Activated CD8-positive, alpha-beta memory T cell treated with anti-CD3 and anti-CD28 coated beads, Interleukin-2, amount 50 U/mL, for 4 hours (primary cell): ENCODE measurements at regions not wholly inside any gene's neighbourhood (a gene's known extent, or its start where the extent isn't known, plus 50 kb on each side); places are given as distances from the start of the nearest gene placed in this dataset.
"Not testable (repeated sequence)": the region's sequence is repeated elsewhere in the genome, so short reads cannot be mapped to it uniquely, and the experiment has no call there.

Experiments
- DNase-seq: peaks from one replicate; pipeline ENCODE4 v3.0.0-alpha.2; 2020

- DNase-seq: no peak
These were observed 117.1 kb upstream of the RASA1 start for GRCh38 chr5:87150630-87151029.

GRCh38 chr5:87151547-87151946 is 116.1 kb upstream of the RASA1 start:
- DNase-seq: no peak

- DNase-seq: no peak
These were observed 114.8 kb upstream of the RASA1 start for GRCh38 chr5:87152886-87153285.

DNA sequence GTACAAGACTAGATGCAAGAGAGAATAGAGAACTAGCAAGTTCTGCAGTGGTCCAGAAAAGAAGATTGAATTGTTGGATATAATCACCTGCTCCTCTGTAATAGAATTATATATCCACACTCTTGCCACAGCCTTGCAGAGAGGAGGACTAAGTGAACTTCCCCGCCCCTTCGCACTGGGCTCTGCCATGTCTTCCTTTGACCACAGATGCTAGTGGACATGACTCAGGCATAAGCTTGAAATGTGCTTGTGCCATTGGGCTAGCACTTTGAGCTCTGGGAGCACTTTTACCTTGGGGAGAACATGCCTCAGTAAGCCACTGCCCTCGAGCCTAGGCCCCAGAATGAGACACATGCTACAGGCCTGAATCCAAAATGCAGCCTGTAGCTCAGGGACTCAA is 113.5 kb upstream of the RASA1 start:
- DNase-seq: no peak

GRCh38 chr5:87155106-87155505 is 112.6 kb upstream of the RASA1 start:
- DNase-seq: no peak

DNA sequence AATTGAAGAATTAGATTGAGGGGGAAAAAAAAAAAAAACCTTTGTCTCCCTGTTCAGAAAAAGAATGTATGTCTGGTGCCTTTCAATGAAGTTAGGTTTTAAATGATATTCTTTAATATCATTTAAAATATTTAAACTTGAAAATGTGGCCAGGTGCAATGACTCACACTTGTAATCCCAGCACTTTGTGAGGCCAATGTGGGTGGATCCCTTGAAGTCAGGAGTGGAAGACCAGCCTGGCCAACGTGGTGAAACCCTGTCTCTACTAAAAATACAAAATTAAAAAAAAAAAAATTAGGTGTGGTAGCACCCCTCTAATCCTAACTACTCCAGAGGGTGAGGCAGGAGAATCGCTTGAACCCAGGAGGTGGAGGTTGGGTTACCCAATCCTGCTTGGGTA is 111.1 kb upstream of the RASA1 start:
- DNase-seq: no peak

GRCh38 chr5:87164409-87164808 is 103.3 kb upstream of the RASA1 start:
- DNase-seq: no peak

- no peak for DNase-seq
These were observed 98.2 kb upstream of the RASA1 start for GRCh38 chr5:87169300-87169991.

DNA sequence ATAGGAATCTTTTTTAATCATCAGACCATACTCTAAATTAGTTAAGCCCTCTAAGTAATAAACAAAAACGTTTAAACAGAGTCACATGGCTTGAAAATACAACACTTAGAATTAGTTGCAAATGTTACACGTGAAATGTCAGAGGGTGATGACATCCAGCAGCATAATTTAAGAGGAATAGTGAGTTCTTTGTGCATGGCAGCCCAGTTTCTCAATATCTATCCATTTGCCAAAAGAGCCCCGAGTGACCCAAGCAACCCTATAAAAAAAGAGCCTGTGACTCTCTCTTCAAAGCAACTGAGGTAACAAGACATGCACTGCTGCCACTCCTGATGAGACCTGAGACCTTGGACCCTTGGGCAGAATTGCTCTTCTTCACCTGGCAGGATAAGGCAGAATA is 96.9 kb upstream of the RASA1 start:
- no peak for DNase-seq

- no peak for DNase-seq
These were observed 85.0 kb upstream of the RASA1 start for GRCh38 chr5:87182649-87183048.

GRCh38 chr5:87183896-87184295 is 83.8 kb upstream of the RASA1 start:
- no peak for DNase-seq

- DNase-seq: no peak
These were observed 83.1 kb upstream of the RASA1 start for GRCh38 chr5:87184605-87185004.

DNA sequence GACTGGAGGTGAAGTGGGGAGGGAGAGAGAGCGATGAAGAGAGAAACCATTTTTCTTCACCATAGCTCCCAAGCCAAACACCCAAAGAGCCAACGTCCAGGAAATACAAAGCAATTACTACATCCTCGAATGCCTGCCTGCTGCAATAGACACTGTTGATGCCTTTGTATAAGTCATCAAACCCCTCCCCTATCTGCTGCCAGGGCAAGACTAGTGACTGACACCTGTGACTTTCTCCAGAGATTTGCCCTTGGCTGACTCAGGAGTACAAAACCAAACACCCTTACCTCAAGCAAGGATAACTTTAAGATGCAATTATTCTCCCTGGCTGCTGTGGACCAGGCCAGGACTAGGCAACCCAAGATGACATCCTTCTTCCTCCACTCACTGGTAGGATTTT is 81.8 kb upstream of the RASA1 start:
- DNase-seq: no peak

DNA sequence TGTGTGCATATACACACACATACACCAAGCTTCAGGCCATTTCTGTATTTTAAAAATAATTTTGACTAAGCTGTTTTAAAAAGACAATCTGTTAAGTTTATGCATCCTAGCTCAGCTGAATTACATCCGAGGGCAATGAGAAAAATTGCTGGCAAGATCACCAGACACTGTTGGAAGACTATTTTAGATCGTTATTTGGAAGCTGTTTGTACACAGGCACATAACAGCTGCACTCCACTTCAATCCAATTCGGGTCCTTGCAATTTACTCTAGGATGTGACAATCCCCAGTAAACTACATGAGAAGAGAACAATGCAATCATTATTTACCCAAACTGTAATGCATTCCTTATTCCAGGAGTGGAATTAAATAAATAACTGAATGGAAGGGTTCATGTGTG is 79.3 kb upstream of the RASA1 start:
- DNase-seq: no peak

GRCh38 chr5:87190041-87190440 is 77.6 kb upstream of the RASA1 start:
- no peak for DNase-seq

- DNase-seq: no peak
These were observed 77.0 kb upstream of the RASA1 start for GRCh38 chr5:87190687-87191086.

DNA sequence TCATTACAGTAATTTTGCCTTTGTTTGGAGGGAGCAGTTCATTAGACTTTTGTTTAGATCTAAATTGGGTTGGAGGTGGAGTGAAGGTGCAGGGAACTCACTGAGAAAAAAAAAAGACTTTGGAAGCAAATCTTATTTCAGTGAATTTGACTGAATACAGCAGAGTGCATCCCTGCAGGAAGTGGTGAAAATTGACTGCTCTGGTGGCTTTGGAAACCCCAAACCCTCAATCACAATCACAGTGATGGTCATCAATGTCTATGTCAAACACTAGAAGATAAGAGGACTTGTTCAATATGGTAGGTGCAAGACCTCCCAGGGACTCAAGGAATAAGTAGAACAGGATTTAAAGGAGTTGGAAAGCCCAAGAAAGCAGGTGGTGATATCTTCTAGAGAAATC is 76.0 kb upstream of the RASA1 start:
- DNase-seq: no peak

GRCh38 chr5:87195104-87195591 is 72.5 kb upstream of the RASA1 start:
- no peak for DNase-seq

GRCh38 chr5:87195616-87196015 is 72.1 kb upstream of the RASA1 start:
- DNase-seq: no peak

DNA sequence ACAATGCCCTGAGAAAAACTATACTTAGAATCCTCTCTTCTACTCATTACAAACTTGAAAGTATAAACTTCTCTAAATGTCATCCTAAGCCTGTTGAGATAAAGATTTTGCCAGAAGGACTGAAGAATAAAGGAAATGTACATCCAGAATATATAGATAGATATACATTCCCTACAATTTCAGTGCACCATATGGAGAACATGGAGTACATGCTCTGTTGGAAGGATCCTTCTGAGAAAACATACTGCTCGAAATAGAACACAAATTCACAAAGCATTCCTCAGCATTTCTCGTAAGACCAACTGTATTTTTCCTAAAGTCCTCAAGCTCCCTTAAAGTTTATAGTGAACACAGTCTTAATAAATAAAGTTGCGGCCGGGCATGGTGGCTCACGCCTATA is 69.7 kb upstream of the RASA1 start:
- DNase-seq: no peak

DNA sequence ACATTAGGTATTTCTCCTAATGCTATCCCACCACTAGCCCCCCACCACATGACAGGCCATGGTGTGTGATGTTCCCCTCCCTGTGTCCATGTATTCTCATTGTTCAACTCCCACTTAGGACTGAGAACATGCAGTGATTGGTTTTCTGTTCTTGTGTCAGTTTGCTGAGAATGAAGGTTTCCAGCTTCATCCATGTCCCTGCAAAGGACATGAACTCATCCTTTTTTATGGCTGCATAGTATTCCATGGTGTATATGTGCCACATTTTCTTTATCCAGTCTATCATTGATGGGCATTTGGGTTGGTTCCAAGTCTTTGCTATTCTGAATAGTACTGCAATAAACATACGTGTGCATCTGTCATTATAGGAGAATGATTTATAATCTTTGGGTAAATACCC is 68.4 kb upstream of the RASA1 start:
- not testable (repeated sequence) for DNase-seq

GRCh38 chr5:87199704-87200103 is 68.0 kb upstream of the RASA1 start:
- not testable (repeated sequence) for DNase-seq

- DNase-seq: no peak
These were observed 57.6 kb upstream of the RASA1 start for GRCh38 chr5:87210076-87210475.

- no peak for DNase-seq
These were observed 56.9 kb upstream of the RASA1 start for GRCh38 chr5:87210743-87211142.

DNA sequence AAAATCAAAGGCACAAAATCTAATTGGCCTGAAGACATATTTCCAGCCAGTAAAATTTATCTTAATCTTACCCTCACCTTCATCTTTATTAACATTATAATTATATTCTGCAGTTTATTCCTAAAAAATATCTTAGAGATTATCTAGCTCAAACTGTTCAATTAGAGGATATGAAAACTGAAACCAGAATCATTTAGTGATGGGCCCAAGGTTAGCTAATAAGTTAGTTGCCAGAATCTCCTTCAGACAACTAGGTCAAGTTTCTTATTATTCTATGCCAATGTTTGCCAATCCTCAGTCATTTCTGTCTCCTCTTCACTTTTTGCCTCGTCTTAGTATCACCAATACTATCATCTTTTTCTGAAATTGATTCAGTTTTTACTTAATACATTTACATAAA is 56.0 kb upstream of the RASA1 start:
- DNase-seq: no peak
